ENCODE measurements at regions not wholly inside any gene's neighbourhood (a gene's known extent, or its start where the extent isn't known, plus 50 kb on each side); places are given as distances from the start of the nearest gene placed in this dataset.

DNA sequence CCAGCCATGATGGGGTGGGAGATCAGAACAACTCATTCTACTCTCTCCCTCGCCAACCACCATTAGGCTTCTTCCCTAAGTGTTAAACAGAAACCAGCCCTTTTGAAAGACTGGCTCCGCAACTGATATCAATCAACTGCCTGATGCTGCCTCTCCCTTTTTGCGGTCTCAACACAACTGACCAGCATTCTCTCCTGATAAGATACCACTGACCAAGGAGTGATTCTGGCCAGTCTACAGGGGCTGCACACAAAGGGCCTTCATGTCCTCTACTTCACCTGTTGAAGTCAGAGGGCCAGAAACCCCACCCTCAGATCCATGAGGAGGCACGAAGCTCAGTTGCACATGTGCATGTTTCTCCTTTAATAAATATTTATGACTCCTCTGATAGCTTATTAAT lies 145.1 kb downstream of the CD24 start:
- Histone ChIP-seq H3K36me3 (no peaks in the 10 kb centered on the region), H3K9me3 (no peaks in the 10 kb centered on the region; the same call in 1 of the 2 replicates), H3K27me3 (no peaks in the 10 kb centered on the region), H3K4me3 (ENCODE audit: low read depth, low read length) (no peak overlapping the region), H3K4me1 (no peaks in the 10 kb centered on the region)
- TF ChIP-seq, protein P1, sequence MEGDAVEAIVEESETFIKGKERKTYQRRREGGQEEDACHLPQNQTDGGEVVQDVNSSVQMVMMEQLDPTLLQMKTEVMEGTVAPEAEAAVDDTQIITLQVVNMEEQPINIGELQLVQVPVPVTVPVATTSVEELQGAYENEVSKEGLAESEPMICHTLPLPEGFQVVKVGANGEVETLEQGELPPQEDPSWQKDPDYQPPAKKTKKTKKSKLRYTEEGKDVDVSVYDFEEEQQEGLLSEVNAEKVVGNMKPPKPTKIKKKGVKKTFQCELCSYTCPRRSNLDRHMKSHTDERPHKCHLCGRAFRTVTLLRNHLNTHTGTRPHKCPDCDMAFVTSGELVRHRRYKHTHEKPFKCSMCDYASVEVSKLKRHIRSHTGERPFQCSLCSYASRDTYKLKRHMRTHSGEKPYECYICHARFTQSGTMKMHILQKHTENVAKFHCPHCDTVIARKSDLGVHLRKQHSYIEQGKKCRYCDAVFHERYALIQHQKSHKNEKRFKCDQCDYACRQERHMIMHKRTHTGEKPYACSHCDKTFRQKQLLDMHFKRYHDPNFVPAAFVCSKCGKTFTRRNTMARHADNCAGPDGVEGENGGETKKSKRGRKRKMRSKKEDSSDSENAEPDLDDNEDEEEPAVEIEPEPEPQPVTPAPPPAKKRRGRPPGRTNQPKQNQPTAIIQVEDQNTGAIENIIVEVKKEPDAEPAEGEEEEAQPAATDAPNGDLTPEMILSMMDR (IDR thresholded peaks at IDR 0.05; ENCODE audit: low read depth, low read length), result no peak
- no peak for DNase-seq

DNA sequence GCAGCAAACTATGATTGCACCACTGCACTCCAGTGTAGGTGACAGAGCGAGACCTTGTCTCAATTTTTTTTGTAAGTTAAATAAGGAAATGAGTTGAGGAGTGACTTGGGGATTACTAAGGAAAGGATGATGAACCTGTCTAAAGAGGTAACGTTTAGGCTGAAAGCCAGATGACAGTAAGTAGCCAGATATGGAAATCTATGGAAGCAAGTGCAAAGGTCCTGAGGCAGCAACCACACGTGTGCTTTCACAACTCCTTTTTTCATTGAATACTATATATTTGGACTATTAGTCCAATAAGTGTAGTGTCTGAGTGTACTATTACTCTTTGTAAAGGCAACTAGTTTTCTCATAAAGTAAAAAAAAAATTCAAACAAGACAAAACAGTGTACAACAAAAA lies 147.4 kb downstream of the CD24 start:
- DNase-seq, result no peak
- Histone ChIP-seq H3K4me1 (no peaks in the 10 kb centered on the region), H3K4me3 (ENCODE audit: low read depth, low read length) (no peak overlapping the region), H3K27me3 (no peaks in the 10 kb centered on the region), H3K9me3 (no peaks in the 10 kb centered on the region; the same call in 1 of the 2 replicates), H3K36me3 (no peaks in the 10 kb centered on the region)
- TF ChIP-seq, protein P1 (IDR thresholded peaks at IDR 0.05; ENCODE audit: low read depth, low read length), result no peak

DNA sequence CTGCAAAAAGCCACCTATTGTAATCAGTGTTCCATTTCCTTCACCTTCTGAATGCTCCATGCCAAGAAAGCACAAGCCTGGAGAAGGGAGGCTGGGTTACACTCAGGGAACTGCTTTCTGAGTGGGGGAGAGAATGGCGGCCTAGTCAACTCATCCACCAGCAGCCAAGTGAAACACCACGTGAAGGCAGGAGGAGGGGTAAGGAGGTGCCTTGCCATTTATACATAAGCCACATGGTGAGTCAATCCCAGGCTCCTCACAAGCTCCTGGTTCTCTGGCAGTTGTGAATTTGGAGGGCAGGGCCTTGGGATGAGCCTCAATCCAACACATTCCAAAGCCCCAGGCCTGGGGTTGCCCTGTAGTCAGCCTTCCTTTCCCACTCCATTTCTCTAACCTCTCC lies 149.4 kb downstream of the CD24 start:
- Histone ChIP-seq H3K27me3 (no peaks in the 10 kb centered on the region), H3K4me3 (ENCODE audit: low read depth, low read length) (no peak overlapping the region), H3K4me1 (peaks cover 5% of the 10 kb centered on the region; the same call in 1 of the 2 replicates), H3K9me3 (no peaks in the 10 kb centered on the region; the same call in 1 of the 2 replicates), H3K36me3 (no peaks in the 10 kb centered on the region)
- TF ChIP-seq, protein P1 (IDR thresholded peaks at IDR 0.05; ENCODE audit: low read depth, low read length), result no peak
- no peak for DNase-seq

DNA sequence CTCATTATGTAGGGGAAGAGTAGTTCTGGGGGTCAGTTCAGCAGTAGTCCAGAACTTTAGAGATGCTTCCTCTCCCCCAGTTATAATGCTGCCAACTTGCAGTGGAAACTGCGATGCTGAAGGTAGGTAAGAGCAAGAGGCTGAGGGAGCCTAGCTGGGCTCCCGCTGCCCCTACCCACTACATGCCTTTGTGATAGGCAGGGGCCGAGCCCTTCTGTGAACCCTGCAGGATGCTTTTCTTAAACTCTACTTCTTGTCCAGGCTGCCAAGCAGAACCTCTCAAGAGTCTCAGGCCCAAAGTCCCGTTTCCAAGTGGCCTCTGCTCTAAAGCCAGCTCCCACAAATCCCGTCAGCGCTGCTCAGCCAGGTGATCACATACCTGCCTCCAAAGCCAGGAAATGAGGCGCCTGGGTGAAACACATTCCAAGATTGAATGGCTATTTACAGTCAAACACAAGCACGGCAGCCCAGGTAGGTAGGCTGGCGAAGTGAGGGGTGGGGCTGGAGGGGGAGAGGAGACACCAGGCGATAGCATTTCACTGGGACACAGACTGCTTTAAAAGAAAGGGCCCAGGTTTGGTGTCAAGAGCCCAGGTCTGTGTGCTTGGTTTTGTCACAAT lies 150.7 kb downstream of the CD24 start:
- Histone ChIP-seq H3K27me3 (no peaks in the 10 kb centered on the region), H3K4me1 (peaks cover 5% of the 10 kb centered on the region; the same call in 1 of the 2 replicates), H3K36me3 (no peaks in the 10 kb centered on the region), H3K4me3 (ENCODE audit: low read depth, low read length) (no peak overlapping the region), H3K9me3 (no peaks in the 10 kb centered on the region; the same call in 1 of the 2 replicates)
- TF ChIP-seq, protein P1 (IDR thresholded peaks at IDR 0.05; ENCODE audit: low read depth, low read length), result no peak
- no peak for DNase-seq

DNA sequence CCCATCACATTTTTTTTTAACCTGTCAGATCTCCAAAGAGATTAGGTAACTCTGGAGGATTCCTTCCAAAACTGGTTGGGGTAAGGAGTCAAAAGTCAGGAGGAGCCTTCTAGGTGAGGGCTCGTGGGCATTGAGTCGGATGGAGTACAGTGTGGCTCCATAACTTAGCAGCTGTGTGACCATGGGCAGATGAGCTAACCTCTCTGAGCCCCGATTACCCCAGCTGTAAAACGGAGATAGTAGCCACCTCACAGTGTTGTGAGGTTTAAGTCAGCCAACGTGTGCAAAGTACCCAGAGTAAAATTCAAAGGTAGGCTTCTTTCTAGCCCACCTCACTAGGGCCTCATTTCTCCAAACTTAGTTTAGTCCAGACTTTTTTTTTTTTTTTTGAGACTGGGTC lies 151.5 kb downstream of the CD24 start:
- Histone ChIP-seq H3K36me3 (no peaks in the 10 kb centered on the region), H3K27me3 (no peaks in the 10 kb centered on the region), H3K4me3 (ENCODE audit: low read depth, low read length) (no peak overlapping the region), H3K4me1 (peaks cover 5% of the 10 kb centered on the region; the same call in 1 of the 2 replicates), H3K9me3 (no peaks in the 10 kb centered on the region; the same call in 1 of the 2 replicates)
- TF ChIP-seq, protein P1 (IDR thresholded peaks at IDR 0.05; ENCODE audit: low read depth, low read length), result no peak
- no peak for DNase-seq

DNA sequence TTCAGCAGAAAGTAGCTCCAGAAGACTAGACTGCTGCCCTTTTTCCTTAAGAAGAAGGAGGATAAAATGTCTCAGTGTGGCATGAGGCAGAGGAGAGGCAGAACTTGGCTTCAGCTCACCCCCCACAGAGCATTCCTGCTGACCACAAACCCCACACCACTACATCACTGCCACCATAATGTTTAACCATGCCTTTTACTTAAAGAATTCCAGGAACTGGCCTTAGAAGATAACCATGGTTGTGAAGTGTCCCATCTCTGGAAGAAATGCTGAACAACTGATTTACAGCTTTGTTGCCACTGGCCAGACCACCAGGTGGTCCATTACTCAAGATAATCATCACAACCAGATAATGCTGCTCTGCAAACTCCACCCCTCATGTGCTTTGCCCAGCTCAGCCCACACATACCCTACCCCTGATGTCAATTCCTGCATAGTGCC lies 154.1 kb downstream of the CD24 start:
- peaks cover 5% of the 10 kb centered on the region; the same call in 1 of the 2 replicates for H3K4me1 ChIP-seq
- H3K27me3 ChIP-seq, result no peaks in the 10 kb centered on the region
- peak; percentile 15 for DNase-seq
- H3K9me3 ChIP-seq, result no peaks in the 10 kb centered on the region
- H3K36me3 ChIP-seq, result no peaks in the 10 kb centered on the region
- TF ChIP-seq, protein P1 (IDR thresholded peaks at IDR 0.05; ENCODE audit: low read depth, low read length), result no peak
- no peak overlapping the region for H3K4me3 ChIP-seq (ENCODE audit: low read depth, low read length)

Data from BE2C (cell line).